ENCODE measurements at regions not wholly inside any gene's neighbourhood (a gene's known extent, or its start where the extent isn't known, plus 50 kb on each side); places are given as distances from the start of the nearest gene placed in this dataset.

- DNase-seq (ENCODE audit: low read depth in 2 of 2) = no peak
These were observed 232.3 kb upstream of the CIBAR2 start for GRCh38 chr16:85344502-85345128.

GRCh38 chr16:85345129-85345639, 232.9 kb upstream of the CIBAR2 start:
- DNase-seq (ENCODE audit: low read depth in 2 of 2) = no peak

GRCh38 chr16:85346404-85347212, 234.3 kb upstream of the CIBAR2 start:
- DNase-seq (ENCODE audit: low read depth in 2 of 2) = no peak

- no peak for DNase-seq (ENCODE audit: low read depth in 2 of 2)
These were observed 234.9 kb upstream of the CIBAR2 start for GRCh38 chr16:85347213-85347591.

GRCh38 chr16:85348065-85348840, 236.0 kb upstream of the CIBAR2 start:
- DNase-seq (ENCODE audit: low read depth in 2 of 2) = no peak

GRCh38 chr16:85348911-85349334, 236.7 kb upstream of the CIBAR2 start:
- no peak for DNase-seq (ENCODE audit: low read depth in 2 of 2)

- no peak for DNase-seq (ENCODE audit: low read depth in 2 of 2)
These were observed 237.3 kb upstream of the CIBAR2 start for GRCh38 chr16:85349365-85350145.

- DNase-seq (ENCODE audit: low read depth in 2 of 2) = no peak
These were observed 238.0 kb upstream of the CIBAR2 start for GRCh38 chr16:85350146-85350728.

GRCh38 chr16:85350973-85351372, 238.7 kb upstream of the CIBAR2 start:
- no peak for DNase-seq (ENCODE audit: low read depth in 2 of 2)

GRCh38 chr16:85353013-85353412, 240.7 kb upstream of the CIBAR2 start:
- DNase-seq (ENCODE audit: low read depth in 2 of 2) = no peak

GRCh38 chr16:85353839-85354685, 241.8 kb upstream of the CIBAR2 start:
- no peak for DNase-seq (ENCODE audit: low read depth in 2 of 2)

- DNase-seq (ENCODE audit: low read depth in 2 of 2) = no peak
These were observed 242.6 kb upstream of the CIBAR2 start for GRCh38 chr16:85354686-85355514.

GRCh38 chr16:85355515-85355837, 243.2 kb upstream of the CIBAR2 start:
- DNase-seq (ENCODE audit: low read depth in 2 of 2) = no peak

- DNase-seq (ENCODE audit: low read depth in 2 of 2) = no peak
These were observed 243.9 kb upstream of the CIBAR2 start for GRCh38 chr16:85356157-85356556.

- no peak for DNase-seq (ENCODE audit: low read depth in 2 of 2)
These were observed 245.1 kb upstream of the CIBAR2 start for GRCh38 chr16:85357323-85357722.

GRCh38 chr16:85357924-85358505, 245.7 kb upstream of the CIBAR2 start:
- no peak for DNase-seq (ENCODE audit: low read depth in 2 of 2)

GRCh38 chr16:85358704-85359146, 246.5 kb upstream of the CIBAR2 start:
- DNase-seq (ENCODE audit: low read depth in 2 of 2) = no peak

- DNase-seq (ENCODE audit: low read depth in 2 of 2) = no peak
These were observed 247.0 kb upstream of the CIBAR2 start for GRCh38 chr16:85359147-85359822.

Measured in activated CD4-positive, alpha-beta T cell treated with anti-CD3 and anti-CD28 coated beads for 24 hours (primary cell).